ENCODE measurements at regions not wholly inside any gene's neighbourhood (a gene's known extent, or its start where the extent isn't known, plus 50 kb on each side); places are given as distances from the start of the nearest gene placed in this dataset.

GRCh38 chr17:14935139-14935841, 329.8 kb downstream of the PMP22 start:
- H3K27ac Mint-ChIP-seq, result no peak overlapping the region
- H3K9me3 Mint-ChIP-seq, result no peaks in the 10 kb centered on the region
- Histone ChIP-seq H3K4me1 (ENCODE audit: control insufficient read depth in 1 of 2, insufficient read depth in 2 of 2, low read length in 2 of 2) (no peaks in the 10 kb centered on the region), H3K27me3 (ENCODE audit: control insufficient read depth in 2 of 2, insufficient read depth in 2 of 2, low read length in 2 of 2) (peaks cover 0 to 2% of the 10 kb centered on the region in 2 donors), H3K4me3 (replicated peaks in 1 of 3; ENCODE audit: low read depth in 2 of 3, low read length in 3 of 3) (no peak overlapping the region), H2AFZ (ENCODE audit: insufficient read depth, low read depth, low read length, poor library complexity, severe bottlenecking) (no peak overlapping the region), H3K9ac (ENCODE audit: insufficient read depth, low read length, poor library complexity, severe bottlenecking) (no peak overlapping the region), H3K9me3 (replicated peaks in 1 of 2; ENCODE audit: control insufficient read depth in 1 of 2, insufficient read depth in 1 of 2, low read length in 2 of 2) (no peaks in the 10 kb centered on the region), H3K4me2 (replicated peaks; ENCODE audit: extremely low read depth, low read length, poor library complexity, severe bottlenecking) (no peak overlapping the region), H3K79me2 (ENCODE audit: insufficient read depth, low read length) (no peaks in the 10 kb centered on the region), H3K36me3 (replicated peaks in 1 of 2; ENCODE audit: control insufficient read depth in 1 of 2, insufficient read depth in 2 of 2, low read length in 2 of 2) (no peaks in the 10 kb centered on the region), H3K27ac (ENCODE audit: low read depth in 1 of 2, low read length in 2 of 2) (no peak overlapping the region), H4K20me1 (ENCODE audit: insufficient read depth, low read length) (no peaks in the 10 kb centered on the region)
- no peak for DNase-seq
- no peak for TF ChIP-seq CTCF (IDR thresholded peaks at IDR 0.05)
- H3K27me3 Mint-ChIP-seq (ENCODE audit: low read depth in 3 of 3), result peaks cover 0 to 9% (median 0%) of the 10 kb centered on the region in 3 donors
- H3K36me3 Mint-ChIP-seq, result no peaks in the 10 kb centered on the region
- intact Hi-C loops (cut with micrococcal nuclease), result no loop called here
- H3K4me1 Mint-ChIP-seq, result no peaks in the 10 kb centered on the region
- H3K4me3 Mint-ChIP-seq, result no peak overlapping the region
- WGBS (ENCODE audit: insufficient coverage), result 100% methylated on average over 1 of the region's 7 CpGs

GRCh38 chr17:14933676-14934075, 331.4 kb downstream of the PMP22 start:
- Histone ChIP-seq H3K4me2 (replicated peaks; ENCODE audit: extremely low read depth, low read length, poor library complexity, severe bottlenecking) (no peak overlapping the region), H3K4me1 (ENCODE audit: control insufficient read depth in 1 of 2, insufficient read depth in 2 of 2, low read length in 2 of 2) (no peaks in the 10 kb centered on the region), H3K79me2 (ENCODE audit: insufficient read depth, low read length) (no peaks in the 10 kb centered on the region), H3K9me3 (replicated peaks in 1 of 2; ENCODE audit: control insufficient read depth in 1 of 2, insufficient read depth in 1 of 2, low read length in 2 of 2) (no peaks in the 10 kb centered on the region), H3K9ac (ENCODE audit: insufficient read depth, low read length, poor library complexity, severe bottlenecking) (no peak overlapping the region), H4K20me1 (ENCODE audit: insufficient read depth, low read length) (no peaks in the 10 kb centered on the region), H3K4me3 (replicated peaks in 1 of 3; ENCODE audit: low read depth in 2 of 3, low read length in 3 of 3) (no peak overlapping the region), H3K27ac (ENCODE audit: low read depth in 1 of 2, low read length in 2 of 2) (no peak overlapping the region), H3K36me3 (replicated peaks in 1 of 2; ENCODE audit: control insufficient read depth in 1 of 2, insufficient read depth in 2 of 2, low read length in 2 of 2) (no peaks in the 10 kb centered on the region), H2AFZ (ENCODE audit: insufficient read depth, low read depth, low read length, poor library complexity, severe bottlenecking) (no peak overlapping the region), H3K27me3 (ENCODE audit: control insufficient read depth in 2 of 2, insufficient read depth in 2 of 2, low read length in 2 of 2) (peaks cover 0 to 2% of the 10 kb centered on the region in 2 donors)
- 100% methylated on average over 1 of the region's 4 CpGs for WGBS (ENCODE audit: insufficient coverage)
- Mint-ChIP-seq H3K9me3 (no peaks in the 10 kb centered on the region), H3K27me3 (ENCODE audit: low read depth in 3 of 3) (peaks cover 3 to 9% (median 8%) of the 10 kb centered on the region in 3 donors), H3K27ac (no peak overlapping the region), H3K36me3 (no peaks in the 10 kb centered on the region), H3K4me3 (no peak overlapping the region), H3K4me1 (no peaks in the 10 kb centered on the region)
- DNase-seq, result no peak
- TF ChIP-seq CTCF (IDR thresholded peaks at IDR 0.05), result no peak
- intact Hi-C loops (cut with micrococcal nuclease), result no loop called here
